GM21717 (cell line): ENCODE measurements at regions not wholly inside any gene's neighbourhood (a gene's known extent, or its start where the extent isn't known, plus 50 kb on each side); places are given as distances from the start of the nearest gene placed in this dataset.

Experiments
- ATAC-seq: cut with Tn5 transposase; IDR thresholded peaks from one replicate; pipeline ENCODE4 v1.9.1; 2021; ENCODE audit warnings: mild to moderate bottlenecking, moderate library complexity; ENCODE audit not compliant: unreplicated experiment

DNA sequence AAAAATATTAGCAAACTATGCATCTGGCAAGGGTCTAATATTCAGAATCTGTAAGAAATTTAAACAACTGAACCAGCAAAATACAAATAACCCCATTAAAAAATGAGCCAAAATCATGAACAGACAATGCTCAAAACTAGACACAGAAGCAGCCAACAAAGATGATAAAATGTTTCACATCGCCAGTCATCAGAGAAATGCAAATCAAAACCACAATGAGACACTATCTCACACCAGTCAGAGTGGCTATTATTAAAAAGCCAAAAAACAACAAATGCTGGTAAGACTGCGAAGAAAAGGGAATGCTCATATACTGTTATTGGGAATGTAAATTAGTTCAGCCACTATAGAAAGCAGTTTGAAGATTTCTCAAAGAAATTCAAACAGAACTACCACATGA lies 201.3 kb upstream of the CPEB2 start:
- no peak for ATAC-seq

DNA sequence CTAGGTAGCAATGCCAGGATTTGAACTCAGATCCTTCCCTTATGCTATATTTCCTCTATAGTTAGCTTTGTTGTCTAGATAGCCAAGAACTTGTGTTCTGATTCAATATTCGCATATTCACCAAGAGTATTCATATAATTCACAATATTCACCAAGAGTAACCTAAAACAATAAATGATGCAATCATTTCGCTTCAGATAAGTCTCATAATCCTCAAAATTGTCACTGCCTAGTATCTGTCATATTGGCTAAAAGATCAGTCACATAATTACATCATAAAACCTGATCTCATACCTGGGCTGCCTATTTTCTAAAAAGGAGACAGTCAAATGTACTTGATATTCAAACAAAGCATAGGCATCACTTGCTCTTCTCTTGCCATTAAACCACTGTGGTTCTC lies 199.7 kb upstream of the CPEB2 start:
- ATAC-seq: no peak

DNA sequence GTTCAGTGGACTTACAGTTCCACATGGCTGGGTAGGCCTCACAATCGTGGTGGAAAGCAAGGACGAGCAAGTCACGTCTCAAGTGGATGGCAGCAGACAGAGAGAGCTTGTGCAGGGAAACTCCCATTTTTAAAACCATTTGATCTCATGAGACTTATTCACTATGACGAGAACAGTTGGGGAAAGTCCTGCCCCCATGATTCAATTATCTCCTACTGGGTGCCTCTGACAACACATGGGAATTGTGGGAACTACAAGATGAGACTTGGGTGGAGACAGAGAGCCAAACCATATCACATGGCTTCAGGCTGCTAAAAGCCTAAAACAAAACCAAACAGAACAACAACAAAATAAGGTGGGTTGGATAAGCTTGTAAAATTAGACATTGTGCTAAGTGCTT lies 194.4 kb upstream of the CPEB2 start:
- ATAC-seq: no peak

DNA sequence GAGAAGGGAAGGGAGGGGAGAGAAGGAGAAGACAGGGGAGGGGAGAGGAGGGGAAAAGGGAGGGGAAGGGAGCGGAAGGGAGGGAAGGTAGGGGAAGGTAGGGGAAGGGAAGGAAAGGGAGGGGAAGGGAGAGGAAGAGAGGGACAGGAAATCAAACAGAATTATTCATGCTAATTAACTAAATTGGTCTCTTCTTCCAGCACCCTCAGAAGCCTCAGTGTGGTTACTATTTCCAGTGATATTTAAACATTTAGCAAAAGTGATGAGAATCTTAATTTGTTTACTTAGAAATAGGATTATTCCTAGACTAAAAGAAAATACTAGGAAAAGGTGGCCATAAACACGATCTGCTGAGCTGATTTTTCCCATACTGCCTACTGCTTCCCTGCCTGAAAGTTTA lies 193.1 kb upstream of the CPEB2 start:
- no peak for ATAC-seq

DNA sequence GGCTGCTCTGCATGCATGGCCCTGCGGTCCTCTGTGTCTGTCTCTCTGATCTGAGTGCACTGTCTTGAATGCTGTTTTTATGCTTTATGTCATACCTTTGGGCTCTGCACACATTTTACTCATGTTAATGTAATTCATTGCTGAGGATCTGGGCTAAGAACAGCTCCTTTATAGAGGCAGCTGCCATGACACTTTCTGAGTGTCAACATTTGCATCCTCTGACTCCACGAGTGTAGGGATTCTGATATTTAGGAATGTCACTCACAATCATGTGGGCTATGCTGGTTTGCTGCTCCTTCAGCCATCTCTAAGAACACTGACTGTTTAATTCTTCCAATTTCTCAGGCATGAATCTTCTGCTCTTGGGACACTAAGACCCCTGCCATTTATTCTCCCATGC lies 192.2 kb upstream of the CPEB2 start:
- ATAC-seq: no peak

DNA sequence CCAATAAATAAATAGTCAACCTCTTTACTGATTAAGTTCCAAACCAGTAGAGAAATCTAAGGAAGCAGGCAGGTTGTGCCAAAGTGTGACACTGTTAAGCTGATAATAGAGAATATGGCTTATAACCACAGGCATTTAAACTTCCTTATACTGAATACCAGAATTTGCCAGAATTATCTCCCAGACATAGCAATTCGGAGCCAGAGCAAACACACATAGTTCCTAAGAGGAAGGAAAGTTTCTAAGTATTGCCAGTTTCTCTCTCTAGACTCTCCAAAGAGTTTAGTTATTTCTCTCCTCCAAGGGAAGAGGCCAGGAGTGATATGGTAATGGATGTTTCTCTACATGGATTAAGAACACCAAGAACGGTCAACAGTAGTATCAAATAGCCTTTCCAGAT lies 191.7 kb upstream of the CPEB2 start:
- no peak for ATAC-seq

DNA sequence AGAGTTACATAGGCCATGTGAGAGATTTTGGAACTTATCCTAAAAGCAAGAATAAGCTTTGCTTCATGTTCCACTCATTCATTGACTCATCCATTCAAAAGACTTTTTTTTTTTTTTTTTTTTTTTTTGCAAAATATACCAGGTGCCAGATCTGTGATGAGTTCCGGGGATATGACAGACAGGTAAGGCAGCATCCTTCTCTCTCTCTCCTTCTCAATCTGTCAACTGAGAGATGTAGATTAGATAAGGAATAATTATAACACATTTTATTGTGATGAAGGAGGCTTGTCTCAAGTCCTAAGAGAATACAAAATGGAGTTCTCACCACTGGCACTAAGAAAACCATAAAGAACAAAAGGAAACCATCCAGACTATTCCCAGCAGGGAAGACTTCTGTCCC lies 190.2 kb upstream of the CPEB2 start:
- no peak for ATAC-seq

DNA sequence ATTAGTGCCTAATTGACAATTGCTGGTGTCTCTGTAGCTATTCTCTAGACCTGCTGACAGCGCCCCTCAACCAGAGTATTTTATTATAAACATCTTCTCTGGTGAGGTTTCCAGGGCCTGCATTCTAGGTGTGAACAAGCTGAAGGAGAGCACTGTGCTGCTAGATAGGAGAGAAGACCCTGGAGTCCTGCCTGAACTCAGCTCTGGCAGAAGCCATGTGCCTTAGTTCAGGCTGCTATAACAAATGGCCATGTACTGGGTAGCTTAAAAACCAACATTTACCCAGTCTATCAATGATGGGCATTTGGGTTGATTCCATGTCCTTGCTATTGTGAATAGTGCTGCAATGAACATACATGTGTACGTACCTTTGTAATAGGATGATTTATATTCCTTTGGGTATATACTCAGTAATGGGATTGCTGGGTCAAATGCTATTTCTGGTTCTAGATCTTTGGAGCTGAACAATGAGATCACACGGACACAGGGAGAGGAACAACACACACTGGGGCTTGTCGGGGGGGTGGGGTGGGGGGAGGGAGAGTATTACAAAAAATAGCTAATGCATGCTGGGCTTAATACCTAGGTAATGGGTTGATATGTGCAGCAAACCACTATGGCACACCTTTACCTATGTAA lies 185.5 kb upstream of the CPEB2 start:
- no peak for ATAC-seq

DNA sequence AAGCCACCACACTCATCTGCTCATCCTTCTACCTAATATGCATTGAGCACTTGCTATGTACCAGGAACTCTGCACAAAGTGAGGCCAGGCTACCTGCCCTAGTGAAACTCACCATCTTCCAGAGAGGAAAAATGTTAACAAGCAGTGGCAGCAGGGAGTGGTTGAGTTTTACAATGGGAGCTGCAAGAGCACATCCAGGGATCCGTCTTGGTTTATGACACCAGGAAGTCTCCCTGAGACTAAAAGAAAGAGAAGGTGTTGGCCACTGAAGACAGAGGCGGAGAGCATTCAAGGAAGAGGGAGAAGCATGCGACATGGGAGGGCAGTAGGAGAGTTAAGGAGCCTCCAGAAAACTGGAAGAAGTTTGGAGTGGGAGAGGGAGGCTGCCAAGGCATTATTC lies 178.1 kb upstream of the CPEB2 start:
- ATAC-seq: no peak

DNA sequence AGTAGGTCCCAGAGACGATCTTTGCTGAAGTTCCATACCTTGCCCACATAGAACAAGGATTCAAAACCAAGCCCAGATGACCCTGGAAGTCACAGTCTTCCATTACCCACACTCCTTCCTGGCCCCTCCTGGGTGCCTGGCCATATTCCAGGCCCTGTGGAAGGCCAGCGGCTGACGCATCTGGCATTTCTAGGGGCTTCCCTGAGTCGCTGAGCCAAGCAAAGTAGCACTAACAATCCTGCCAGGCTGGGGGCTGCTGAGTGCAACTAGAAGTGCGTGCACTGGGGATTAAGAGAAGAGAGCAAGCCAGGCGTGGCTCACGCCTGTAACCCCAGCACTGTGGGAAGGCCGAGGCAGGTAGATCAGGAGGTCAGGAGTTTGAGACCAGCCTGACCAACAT lies 175.2 kb upstream of the CPEB2 start:
- no peak for ATAC-seq

DNA sequence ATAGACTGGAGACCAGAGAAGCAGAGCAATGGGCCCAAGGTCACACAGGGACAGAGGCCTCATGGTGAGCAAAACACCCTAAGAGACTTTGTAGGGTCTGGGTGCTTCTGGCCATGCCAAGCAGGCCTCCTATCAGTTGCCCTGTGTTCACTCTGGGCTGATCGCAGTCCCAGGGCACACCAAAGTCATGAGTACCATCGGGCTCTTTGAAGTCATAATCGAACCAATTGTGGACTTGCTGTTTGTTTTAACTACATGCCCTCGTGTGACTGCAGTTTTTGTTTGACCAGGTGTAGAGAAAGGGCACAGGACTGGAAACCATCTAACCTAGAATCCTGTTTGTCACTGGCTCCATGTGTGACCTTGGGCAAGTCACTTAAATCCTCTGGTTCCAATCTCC lies 172.5 kb upstream of the CPEB2 start:
- no peak for ATAC-seq

DNA sequence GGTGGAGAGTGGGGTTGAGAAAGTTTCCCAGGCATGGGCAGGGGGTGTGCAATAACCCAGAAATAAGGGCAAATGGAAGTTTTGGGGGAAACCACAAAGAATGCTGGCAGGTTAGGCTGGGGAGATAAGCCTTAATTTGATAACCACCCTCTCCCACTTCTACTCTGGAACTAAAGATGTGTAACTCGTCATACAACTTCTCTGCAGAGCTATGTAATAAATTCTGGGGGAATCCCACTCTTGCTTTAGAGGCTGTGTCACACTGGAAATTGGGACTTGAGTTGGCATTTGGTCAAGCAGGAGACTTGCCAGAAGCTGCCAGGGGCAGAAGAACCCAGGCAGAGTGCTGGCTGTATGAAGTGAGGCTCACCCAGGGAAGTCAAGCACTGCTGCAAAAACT lies 170.9 kb upstream of the CPEB2 start:
- no peak for ATAC-seq

DNA sequence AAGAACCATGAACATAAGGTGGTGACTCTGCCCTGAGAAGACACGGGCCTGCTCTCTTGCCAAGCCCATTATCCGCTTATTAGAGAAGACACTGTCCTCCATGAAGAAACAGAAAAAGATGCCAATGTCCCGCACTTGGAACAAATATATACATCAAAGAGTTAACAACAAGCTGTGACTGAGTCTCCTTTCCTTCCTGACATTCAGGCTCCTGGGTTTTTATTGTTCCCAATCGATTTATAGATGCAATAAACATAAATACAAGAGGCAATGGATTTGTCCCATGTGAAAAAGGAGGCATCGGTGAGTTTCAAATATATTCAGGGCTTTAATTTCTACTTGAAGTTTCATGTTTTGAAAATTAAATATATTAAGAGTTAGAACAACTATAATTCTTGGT lies 169.2 kb upstream of the CPEB2 start:
- ATAC-seq: no peak

DNA sequence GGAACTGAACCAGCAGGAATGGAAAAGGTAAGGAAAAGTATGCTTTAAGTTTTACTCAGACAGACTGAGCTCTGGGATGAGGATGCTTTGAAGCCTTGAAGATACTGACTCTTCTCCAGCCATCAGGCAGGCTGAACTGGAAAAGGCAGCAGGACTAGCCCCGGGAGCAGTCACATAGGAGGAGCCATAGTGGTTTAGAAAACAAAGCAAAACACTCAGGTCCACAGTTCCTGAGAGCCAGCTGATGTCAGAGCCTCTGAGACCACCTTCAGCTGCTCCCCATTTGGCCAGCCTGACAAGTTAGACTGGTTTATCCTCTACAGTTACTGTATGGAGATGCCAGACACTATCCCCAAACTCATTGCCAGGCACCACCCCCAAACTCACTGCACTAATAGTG lies 167.9 kb upstream of the CPEB2 start:
- no peak for ATAC-seq

DNA sequence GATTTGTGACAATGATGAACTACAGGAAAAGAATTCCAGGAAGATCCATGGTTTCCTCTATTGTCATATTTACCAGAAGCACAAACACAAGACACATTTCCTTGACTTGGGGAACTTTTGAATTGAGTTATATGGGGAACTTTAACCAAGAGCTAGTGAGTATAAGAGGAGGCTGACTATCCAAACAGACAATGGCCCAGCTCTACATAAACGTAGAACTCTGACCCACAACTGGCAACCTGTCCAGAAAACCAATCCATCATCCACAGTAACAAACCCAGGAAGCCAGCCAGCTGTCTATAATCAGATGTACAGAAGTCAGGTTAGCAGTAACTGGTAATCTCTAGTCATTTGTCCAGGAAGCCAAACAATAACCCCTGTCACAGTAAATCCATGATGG lies 167.0 kb upstream of the CPEB2 start:
- ATAC-seq: no peak

DNA sequence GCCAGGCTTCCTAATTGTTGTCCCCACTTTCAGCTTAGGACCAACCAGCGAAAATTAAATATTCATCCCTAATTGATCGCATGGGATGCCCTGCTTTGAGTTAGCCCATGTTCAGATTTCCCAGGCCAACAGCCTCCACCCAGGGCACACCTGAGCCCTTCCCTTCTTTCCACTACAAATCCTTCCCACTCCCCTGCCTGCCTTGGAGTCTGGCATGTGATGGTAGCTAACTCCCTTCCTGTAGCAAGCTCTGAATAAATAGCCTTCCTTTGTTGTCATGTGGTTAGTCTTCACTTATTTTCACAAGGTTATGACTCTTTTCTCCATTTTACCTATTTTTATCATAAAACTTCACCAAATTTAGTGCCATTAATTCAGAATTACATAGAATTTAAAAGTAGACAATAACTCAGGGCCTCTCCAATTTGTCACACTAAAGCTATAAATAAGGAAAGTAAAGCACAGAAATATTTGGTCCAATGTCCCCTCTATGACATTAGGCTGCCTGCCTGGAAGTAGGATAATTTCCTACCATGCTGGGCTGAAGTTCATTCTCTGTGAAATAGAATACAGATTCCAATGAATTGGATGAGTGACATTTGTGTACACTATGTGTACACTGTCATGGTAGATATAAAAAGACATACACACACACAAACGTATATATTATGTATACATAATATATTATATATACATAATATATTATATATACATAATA lies 166.4 kb upstream of the CPEB2 start:
- ATAC-seq: no peak

DNA sequence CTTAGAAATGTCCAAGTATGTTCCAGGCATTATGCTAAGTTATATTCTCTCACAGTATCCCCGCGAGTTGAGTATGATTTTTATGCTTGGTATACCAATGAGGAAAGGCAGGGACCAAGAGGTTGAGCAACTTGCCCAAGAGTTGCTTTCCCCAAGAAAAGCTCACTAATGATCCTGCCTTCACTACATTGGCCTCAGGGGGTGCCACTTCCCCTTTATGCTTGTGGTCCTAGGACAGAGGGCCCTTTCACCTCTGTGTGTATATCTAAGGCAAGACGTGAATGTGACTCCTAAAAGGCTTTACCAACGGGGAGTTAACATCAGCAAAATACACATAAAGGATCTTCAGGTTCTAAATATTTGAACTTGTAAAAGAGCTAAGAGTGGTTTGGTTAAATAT lies 164.4 kb upstream of the CPEB2 start:
- ATAC-seq: no peak

DNA sequence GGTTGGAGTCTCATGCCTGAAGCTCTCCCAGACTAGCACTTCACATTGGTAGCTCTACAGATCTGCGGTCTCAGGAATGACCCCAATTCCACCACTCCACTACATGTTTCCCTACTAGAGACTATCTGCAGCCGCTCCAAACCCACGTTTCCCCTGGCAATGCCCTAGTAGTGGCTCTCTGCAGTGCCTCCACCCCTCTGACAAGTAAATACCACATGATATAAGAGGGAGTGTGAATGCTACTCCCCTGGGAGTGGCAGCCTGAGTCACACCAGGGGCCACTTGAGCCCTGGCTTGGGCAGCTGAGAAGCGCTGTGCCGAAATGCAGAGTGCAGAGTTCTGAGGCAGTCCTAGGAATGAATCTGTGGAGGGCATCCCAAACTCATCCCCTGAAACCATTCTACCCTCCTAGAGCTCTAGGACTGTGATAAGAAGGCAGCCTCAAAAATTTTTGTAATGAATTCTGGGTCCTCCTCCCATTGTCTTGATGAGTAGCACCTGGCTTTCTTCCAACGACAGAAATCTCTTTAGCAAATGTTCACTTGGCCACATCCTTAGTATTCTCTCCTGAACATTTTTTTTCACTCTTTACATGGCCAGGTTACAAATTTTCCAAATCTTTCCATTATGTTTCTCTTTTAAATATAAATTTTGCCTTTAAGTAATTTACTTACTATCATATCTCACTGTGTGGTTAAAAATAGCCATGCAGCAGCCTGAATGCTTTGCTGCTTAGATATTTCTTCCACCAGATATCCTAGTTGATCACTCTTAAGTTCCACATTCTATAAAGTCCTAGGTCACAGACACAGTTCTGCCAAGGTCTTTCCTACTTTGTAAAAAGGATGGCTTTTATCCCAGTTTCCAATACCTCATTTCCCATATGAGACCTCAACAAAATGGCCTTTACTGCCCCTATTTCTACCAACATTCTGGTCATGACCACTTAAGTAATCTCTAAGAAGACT lies 160.2 kb upstream of the CPEB2 start:
- ATAC-seq: no peak

DNA sequence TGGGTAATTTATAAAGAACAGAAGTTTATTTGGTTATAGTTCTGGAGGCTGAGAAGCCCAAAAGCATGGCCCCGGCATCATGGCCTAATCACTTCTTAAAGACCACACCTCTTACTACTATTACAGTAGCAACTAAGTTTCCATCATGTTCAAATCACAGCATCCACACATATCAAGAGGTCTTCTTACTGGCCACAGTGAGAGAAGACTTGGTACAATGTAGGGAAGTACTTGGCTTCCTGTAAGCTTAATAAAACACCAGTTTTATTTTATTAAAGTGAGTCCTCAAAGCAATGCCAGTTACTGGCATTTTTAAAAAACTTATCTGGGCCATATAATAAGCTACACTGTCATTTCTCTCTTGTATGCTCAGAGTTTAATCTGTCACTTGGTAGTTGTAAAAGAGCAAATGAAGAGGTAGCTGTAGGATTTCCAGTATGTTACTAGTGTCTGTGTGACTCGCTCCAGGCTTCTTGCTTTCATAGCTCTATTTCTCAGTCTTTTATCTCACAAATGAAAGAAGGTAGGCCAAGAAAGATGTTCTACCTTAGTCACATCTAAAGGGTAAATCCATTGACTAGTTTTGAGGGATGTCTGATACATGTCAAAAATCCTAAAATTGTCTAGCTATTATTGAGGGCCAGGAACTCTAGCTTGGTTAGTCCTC lies 159.2 kb upstream of the CPEB2 start:
- ATAC-seq: no peak

DNA sequence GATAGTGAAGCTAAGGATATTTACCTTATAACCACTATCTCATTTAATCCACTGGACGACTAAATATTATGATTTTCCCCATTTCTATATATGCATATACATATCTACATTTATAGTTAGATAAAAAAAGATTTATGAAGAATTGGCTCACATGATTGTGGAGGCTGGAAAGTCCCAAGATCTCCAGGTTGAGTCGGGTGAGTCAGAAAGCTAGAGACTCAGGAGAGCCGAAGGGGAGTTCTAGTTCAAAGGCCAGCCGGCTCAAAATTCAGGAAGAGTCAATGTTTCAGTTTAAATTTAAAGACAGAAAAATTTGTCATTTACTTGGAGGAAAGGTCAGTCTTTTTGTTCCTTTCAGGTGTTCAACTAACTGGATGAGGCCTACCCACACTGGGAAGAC lies 158.2 kb upstream of the CPEB2 start:
- ATAC-seq: no peak

DNA sequence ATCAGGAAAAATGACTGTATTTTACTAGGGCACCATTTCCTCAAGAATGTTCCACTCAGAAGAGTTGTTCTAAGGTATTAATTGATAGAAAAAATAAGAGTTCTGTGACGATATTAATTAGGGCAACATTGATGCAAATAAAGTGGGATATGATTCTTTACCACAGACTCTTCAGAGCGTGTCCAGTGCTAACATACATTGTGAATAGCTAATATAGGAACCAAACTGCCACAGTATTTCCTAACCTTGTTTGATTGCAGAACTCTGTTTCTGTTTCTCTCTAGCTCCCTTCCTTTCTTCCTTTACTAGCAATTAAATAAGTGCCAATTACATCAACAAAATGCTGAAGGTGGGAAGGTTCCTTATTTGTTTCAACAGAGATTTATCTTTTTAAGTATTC lies 154.1 kb upstream of the CPEB2 start:
- ATAC-seq: no peak
